NCI-H187 (cell line): ENCODE measurements at regions not wholly inside any gene's neighbourhood (a gene's known extent, or its start where the extent isn't known, plus 50 kb on each side); places are given as distances from the start of the nearest gene placed in this dataset.
"Not testable (repeated sequence)": the region's sequence is repeated elsewhere in the genome, so short reads cannot be mapped to it uniquely, and the experiment has no call there.

Experiments used
- DNase-seq, 2 experiments: peaks; one replicate each; lab custom pipeline; 2025; lab: John Stamatoyannopoulos, UW

DNA sequence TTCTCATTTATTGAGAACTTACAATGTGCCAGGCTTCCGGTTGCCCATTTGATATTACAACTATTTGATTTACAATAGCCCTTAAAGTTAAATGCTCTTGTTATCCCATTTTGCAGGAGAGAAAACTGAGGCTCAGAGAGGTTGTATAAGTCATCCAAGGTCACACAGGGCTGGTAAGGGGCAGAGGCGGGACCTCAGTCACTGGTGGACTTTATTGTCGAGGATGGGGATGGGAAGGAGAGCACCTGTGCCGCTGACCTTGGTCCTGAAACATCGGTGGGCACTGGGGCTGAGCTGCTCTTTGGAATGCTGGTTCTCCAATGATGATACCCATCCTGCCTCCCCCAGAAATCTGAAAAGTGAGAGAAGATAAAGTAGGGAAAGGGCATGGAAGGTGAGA lies 265.4 kb downstream of the MIAT start:
- no peak for DNase-seq

DNA sequence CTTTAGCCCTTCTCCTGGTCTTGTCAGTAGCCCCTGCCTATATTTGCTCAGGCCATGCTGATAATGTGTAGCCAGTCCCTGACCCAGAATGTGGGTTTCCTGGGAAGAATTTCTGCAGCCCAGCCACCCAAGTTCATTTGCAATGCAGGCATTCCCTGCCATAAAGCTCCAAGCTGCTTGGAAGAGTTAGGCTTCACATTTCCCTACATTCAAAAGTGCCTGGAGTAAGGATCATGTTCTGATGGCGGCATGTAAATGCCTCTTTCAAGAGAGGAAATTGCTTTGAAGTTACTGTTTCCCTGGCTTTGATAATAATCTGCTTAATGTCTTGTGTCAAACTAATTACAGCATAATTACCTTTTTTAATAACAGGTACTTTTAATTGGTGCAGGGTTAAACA lies 266.1 kb downstream of the MIAT start:
- no peak for DNase-seq

DNA sequence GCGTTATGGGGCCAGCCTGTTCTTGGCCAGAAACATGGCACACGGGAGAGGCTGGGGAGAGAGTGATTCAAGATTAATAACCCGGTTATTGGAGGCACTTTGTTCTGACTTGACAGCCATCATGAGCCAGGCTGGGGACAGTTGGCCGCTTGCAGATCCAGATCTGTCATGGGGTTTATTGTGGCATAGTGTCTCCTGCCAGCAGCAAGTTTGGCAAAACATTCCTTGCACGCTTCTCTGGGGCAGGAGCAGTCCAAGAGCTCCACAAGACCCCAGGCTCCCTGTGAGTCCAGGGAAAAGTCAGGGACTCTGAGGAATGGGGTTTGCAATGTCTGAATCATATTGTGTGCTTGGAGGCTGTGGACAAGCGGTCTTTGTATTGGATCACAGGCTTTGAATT lies 270.4 kb downstream of the MIAT start:
- DNase-seq = no peak

DNA sequence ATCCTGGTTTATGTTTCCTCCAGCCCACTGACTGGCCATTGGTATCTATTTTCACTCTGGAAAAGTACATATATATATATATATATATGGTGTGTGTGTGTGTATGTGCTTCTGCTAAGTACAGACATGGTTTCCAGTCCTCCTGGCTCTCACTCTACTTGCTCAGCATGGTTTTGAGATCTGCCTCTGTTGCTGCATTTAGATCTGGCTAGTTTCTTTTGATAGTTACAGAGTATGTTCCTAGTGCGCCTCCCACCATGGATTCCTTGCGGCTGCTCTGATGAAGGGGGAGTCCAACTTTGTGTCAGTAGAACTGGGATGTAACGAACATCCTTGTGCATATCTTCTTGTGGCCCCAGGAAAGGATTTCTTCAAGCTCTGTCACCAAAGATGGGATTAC lies 274.1 kb downstream of the MIAT start:
- no peak for DNase-seq

DNA sequence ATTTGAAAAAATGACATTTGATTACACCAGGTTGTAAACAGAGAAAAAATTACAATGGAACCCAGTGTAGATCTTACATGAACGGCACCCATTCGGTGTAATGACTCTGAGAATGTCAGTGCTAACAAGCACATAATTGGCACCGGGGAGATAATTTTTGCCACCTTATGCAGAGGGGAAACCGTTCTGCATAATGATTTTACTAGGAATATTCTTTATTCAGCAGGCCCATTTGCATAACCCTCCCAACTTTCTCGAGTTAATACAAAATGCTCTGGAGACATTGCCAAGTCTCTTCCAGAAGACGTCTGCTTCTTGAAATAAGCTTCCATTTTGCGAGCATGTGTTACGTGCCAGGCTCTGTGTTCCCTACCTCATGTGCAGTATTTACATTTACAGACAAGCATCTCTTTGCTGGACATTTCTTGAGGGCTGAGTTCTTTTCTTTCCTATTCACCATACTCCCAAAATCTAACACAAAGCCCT lies 275.8 kb downstream of the MIAT start:
- DNase-seq = no peak

DNA sequence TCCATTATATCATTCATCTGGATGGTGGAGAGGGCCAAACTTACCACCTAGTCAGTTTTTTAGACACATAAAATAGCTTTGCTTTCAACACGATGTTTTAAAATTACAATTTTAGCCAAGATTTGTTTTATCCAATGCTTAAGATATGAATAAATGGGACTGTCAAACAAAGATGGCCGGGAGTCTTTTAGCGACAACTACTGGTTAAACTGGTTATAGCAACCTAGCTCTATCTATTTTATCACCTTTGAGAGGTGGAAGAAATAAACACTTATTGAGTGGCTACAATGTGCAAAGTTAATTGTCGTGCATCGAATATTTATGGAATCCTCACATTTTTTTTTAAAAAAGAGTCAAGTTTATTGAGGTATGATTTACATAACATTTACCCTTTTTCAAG lies 279.8 kb downstream of the MIAT start:
- no peak for DNase-seq

DNA sequence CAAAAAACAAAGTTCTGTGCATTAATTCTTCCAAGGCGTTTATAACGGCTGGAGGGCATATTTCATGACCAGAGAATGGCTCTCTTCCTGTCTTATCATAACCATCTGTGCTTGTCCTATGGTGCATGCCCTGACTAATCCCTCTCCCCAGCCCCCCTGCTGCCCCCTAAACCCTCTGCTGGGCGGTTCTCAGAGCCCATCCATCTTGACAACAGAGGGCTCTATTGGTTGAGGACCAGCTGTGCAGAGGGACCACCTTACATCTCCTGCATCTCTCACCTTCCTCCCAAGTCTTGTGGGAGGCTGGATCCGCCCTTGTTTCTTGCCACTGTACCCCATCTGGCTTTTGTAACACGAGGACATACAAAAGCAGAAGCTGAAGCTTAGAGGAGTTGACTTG lies 282.1 kb downstream of the MIAT start:
- no peak for DNase-seq

DNA sequence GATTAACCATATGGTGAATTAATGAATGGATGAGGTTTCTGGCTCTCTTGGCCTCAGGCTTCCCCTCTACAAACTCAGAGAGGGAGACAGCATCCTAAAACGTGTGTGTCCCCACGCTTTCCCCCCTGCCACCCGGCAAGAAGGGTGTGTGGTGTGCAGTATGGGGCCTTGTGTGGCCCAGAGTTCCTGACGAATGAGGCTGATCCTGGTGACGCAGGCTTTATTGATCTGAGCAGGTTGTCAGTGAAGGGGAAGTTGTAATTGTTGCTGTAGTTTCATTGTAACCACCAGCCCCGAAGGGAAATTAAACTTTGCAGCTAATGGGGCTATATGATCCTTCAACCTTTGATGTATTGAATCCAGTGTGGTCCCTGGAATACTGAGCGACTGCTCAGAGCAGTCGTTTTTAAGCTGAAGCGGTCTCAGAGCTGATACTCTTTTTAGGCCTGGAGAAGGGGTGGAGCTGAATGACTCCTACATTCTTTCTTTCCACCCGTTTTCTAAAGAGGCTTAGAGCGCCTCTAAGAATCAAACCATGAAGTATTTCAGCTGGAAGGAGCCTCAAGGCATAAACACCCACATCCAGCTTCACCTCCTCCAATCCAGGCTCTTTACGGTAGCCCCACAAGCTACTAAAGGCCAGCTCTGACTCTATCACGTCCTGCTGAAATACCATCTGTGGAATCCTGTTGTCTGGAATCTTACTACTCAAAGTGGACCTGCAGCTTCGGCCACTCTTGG lies 284.7 kb downstream of the MIAT start:
- no peak for DNase-seq

DNA sequence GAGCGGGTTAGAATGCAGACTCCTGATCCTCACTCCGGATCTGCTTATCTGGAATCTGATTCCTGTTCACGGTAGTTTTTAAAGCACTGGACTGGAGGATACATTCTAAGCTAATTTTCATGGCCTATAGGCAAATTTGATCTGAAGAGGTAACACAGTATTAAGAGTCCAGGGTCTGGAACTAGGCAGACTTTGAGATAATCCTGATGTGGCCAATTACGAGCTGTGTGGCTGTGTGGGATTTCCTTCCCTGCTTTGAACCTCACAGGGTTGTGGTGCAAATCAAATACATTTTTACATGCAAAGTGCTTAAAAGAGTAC lies 285.2 kb downstream of the MIAT start:
- no peak for DNase-seq

DNA sequence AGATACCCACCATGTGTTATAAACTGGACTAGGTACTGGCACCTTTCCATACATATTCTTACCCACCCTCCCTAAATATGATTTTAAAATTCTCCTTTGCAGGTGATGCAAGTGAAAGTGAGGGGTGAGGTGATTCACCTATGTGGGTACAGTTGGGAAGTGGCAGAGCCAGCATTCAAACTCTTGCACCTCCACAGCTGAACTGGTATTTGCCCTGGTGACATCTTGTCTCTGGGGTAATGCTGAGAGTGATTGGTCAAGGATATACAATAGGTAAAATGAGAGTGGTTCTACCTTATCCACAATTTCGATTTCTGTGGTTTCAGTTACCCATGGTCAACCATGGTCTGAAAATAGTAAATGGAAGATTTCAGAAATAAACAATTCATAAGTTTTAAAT lies 288.2 kb downstream of the MIAT start:
- DNase-seq = no peak

DNA sequence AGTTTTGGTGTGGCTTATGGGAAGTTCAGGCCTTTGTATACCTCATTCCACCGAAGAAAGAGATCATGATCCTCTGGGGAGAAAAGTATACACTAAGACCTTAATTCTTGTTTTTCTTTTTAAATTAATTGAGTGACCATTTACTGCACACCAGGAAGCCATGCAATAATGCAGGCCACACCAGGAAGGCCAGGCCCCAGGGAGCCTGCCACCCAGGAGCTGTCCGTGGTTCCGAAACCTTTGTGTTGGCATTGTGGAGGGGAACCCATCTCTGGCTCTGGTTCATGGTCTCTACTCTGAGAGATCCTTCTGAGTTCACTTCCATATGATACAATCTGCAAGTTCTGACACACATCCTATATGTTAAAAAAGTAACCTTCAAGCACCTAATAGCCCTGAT lies 291.8 kb downstream of the MIAT start:
- no peak for DNase-seq

DNA sequence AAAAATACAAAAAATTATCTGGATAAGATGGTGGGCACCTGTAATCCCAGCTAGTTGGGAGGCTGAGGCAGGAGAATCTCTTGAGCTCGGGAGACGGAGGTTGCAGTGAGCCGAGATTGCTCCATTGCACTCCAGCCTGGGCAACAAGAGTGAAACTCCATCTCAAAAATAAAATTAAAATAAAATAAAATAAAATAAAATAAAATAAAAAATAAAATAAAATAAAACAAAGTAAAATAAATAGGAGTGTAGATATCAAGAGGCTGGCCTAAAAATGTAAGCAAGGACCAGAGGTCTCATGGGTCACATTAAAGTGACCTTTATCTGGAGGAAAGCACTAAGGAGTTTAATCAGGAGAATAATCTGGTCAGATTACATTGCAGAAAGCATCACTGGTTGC lies 293.8 kb downstream of the MIAT start:
- not testable (repeated sequence) for DNase-seq

DNA sequence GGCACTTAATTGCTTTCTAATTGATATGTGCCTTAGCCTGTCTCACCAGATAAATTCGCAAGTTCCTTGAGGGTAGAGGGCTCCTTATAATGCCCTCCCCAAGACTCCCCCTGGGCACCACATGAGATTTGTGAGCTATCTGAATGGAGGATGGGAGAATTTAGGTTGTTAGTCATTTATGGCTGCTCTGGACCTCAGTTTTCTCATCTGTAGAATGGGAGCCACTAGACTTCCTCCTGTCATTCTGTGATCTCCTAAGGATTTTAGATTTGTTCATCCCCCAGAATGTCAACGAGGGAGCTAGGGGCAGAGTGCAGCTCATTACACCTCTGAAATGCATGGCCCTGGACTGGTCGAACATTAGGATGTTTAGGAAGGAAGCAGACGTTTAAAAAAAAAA lies 294.6 kb downstream of the MIAT start:
- no peak for DNase-seq

DNA sequence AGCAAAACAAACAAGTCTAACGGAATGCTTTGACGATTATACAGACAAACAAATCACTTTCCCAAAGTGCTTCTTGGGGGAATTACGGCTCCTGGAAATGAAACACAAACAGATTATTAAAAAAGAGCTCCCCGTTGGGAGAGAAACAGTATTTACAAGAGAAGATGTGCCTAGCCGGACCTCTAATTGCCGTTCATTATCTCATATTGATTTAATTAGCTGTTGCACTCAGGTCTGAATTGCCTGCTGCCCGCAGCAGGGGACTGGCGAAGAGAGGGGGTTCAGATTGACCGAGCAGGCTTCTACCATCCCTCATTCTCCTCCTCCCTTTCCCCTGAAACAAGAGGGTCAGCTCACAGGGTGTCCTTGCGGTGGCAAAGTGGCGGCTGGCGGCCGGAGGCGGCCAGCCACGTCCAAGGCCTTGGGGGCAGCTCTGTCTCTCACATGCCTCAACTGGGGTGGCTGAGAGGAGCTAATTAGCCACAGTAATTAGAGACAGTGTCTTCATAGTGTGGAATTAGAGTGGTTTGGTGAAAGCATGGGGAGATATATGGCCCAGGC lies 295.1 kb downstream of the MIAT start:
- no peak for DNase-seq

DNA sequence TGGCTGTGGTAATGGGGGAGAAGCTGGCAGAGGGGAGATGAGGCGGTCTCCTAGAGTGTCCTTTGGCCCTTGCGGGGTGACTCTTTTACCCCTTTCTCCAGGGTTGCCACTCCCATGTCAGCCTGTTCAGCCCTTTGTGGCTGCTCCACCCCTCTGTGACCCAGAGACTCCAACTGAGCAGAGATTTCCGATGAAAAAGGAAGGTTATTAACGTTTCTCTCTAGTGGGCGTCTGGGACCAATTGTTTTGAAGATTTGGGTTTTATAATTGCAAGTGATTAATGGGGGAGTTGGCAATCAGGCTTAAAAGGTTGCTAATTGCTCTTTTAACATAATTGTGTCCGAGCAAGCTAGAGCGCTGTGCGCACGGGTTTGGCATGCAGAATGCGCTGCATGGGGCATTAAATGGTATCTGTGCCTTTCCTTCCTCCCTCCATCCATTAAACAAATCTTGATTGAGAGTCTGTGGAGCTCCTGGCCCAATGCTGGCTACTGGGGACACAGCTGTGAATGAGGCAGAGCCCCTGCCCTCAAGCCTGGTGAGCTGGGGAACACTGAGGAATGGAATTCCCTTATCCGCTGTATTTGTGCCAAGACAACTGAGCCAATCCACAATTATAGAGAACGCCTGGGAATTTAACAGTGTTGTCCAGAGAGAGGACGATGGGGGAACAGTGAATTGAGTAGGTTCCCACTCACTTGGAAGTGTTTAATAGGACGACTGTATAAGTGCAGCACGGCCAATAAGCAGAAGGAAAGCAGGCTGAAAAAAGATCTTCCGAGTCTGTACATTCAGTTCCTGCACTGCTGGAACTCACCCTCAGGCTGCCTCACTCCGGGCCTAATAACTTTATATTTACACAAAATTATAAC lies 295.9 kb downstream of the MIAT start:
- DNase-seq = no peak

DNA sequence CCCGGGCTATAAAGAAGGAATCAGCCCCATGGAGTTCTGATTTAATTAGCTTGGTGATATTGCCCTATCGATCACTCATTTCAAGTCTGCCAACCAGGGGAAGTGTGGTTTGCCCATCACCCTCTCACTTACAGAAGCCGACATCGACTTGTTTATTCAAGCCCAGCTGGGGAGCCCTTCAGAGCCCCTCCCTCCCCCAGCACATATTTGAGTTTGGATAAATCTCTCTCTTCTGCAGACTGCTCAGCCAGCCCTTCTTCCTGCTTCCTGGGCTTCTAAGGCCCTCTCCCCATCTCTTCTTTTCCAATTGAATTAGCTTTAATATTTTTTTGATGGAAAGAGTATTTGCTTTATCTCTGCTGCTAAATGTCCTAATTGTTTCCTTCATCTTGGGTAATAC lies 299.0 kb downstream of the MIAT start:
- DNase-seq = no peak

DNA sequence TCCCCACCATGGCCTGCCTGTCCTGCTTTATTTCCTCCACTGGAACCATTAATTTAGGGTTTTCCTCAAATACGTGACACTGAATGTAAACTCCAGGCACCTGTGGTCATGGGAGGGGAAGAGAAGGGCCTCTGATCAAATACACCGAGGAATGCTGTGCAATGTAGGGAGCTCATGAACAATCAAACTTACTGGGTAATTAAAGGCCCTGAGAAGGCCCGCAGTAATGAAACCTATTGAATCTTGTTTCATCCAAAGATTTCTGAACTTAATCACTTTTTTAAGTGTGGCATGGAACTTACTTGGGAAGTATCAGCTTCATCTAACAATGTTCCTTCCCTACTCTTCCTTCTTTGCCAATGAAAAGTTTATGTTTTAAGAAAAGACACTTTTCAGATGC lies 299.8 kb downstream of the MIAT start:
- no peak for DNase-seq

DNA sequence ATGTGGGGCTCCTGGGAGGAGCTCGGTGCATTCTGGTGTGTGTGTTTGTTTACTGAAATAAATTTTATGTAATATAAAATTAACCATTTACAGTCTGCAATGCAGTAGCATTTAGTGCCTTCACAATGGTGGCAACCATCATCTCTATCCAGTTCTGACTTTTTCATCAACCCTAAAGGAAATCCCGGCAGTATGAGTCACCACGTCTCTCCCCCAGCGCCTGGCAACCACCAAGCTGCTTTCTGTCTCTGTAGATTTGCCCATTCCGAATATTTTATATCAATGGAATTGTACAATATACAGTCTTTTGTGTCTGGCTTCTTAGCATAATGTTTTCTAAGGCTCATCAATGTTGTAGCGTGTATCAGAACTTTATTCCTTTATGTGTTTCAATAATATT lies 300.5 kb downstream of the MIAT start:
- DNase-seq = no peak

DNA sequence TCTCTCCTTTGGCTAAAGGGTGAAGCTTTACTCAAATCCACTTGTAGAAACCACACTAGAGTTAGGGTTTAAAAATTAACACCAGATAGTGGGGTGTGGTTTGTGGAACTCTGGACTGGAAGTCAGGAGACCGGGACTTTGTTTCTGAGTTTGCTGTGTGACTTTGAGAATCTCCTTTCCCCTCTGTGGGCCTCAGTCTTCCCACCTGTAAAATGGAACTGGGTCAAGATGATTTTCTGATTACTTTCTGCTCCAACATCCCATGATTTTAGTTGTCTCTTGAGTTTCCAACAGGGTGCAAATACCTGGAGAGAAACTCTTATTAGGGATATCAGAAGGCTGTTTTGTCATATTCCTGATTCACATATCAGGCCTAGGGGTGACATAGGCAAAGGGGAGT lies 301.0 kb downstream of the MIAT start:
- DNase-seq = no peak

DNA sequence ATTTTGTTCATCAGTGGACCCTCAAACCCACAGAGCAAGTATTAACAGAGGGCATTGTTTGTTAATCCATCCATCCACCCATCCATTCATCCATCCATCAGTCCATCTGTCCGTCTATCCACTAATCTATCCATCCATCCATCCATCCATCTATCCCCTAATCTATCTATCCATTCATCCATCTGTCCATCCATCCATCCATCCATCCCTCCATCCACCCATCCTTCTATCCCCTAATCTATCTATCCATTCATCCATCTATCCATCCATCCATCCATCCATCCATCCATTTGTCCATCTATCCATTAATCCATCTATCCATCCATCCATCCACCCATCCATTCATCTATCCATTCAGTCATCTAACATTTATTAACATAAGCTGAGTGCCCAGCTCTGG lies 307.3 kb downstream of the MIAT start:
- DNase-seq = no peak

DNA sequence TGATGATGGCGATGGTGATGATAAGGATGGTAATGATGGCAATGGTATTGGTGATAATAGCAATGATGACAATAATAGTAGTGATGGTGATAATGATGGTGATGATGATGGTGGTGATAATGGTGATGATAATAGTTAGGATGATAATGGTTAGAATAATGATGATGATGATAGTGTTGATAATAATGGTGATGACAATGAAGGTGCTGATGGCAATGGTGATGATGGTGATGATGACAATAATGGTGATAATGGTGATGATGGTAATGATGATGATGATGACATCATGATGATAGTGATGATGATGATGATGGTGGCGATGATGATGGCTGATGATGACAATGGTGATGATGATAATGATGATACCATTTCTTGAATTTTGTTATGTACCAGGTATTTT lies 309.9 kb downstream of the MIAT start:
- no peak for DNase-seq

DNA sequence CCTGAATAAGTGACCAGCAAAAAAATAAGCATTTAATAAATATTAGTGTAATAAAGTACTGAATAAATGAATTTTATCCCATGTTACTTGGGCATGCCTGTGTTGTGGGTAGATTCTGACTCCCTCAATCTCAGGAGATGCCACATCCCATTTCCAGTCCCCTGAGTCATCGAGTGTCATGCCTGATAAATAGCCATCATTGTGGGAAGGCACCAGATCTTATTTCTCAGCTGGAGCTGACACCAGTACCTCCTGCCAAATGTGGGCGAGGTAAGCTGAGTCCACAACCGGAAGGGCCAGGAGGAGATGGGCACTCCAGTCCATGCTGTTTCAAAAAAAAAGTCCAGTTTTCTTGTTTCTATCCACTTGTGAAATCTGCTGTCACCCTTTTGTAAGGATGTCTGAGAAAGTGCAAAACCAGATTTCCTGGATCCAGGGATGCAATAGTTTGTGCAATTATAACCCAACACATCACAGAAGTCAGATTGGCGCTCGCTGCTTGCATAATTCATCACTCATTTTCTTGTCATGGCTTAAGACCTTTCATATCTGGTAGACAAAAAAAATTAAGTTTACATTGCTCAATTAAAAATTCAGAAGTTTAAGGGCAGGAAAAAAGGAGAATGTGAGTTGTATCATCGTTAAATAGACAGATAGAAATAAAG lies 311.6 kb downstream of the MIAT start:
- DNase-seq = no peak
